ENCODE measurements at regions not wholly inside any gene's neighbourhood (a gene's known extent, or its start where the extent isn't known, plus 50 kb on each side); places are given as distances from the start of the nearest gene placed in this dataset.
A peak's percentile ranks its signal among the peaks of the same experiment; 100 is the strongest.

DNA sequence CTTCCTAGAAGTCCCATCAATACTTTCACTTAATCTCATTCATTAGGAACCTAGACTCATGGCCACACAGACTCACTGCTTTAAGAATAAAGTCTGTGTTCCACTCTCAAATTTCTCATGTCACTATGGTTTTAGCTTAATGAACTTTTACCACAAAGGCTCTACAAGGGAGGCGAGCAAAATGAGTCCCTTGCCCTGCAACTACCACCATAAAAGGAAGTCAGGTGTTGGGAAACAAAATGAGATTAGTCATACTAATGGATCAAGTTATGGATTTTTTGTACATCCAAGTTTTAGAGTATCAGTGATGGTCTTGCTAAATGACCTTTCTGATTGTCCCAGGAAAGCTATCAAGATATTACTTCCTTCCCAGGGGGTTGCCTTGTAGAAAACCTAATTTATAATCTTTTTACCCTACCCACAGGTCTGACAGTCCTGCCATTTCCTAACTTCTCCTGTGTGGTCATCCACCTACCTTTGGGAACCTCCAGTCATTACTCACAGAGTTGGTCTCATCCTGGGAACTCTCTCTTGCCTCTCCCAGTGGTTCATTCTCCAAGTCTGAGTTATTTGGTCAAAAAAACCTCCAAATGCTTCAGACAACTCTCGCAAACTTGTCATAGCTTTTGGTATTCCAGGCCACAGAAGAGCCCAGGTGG is 51.8 kb upstream of the SLC16A1 start:
- DNase-seq (ENCODE audit: low spot score): no peak

DNA sequence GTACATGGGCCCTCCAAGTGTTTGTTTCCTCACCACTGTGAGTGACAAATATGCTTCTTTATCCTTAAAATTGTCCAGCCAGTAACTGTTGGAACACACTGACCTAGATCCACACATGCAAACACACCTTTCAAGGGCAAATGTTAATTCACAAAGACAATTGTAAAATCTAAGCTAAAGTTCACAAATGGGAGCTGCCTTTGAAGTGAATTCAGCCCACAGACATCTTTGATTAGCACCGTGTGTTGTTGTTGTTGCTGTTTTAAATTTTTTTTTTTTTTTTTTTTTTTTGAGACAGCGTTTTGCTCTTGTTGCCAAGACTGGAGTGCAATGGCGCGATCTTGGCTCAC is 52.3 kb upstream of the SLC16A1 start:
- DNase-seq (ENCODE audit: low spot score): no peak

DNA sequence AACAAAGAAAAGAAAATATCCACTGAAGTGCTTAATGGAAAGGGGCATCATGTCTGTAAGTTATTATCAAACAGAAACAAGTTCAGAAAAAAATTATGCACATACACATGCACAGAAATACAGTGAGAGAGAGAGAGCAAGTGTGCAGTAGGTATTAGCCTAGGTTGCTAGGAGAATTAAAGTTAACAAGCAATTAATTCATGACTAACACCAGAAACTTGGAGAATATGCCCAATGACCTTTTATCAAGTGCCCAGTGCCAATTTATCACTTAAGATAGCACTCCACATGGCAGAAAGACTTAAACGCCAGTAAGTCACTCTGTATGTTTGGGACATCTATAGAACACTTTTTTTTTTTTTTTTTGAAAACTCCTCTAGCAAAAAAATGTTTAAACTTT is 56.2 kb upstream of the SLC16A1 start:
- DNase-seq (ENCODE audit: low spot score): peak; percentile 13

DNA sequence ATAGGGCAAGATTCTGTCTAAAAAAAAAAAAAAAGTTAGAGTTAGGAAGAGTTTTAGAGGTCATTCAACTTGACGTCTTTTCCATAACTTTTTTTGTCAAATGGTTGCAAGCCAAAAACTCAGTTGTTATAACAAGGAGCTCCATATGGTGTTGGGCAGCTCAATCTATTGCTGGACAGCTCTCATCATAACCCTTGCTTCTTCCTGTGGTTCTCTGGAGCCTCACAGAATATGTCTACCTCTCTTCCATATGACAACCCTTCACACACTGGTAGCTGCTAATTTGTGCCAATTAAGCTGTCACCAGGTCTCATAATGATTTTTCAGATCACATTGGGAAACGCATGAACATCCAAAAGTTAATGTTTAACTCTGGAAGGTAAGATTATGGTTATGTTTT is 57.8 kb upstream of the SLC16A1 start:
- no peak for DNase-seq (ENCODE audit: low spot score)

DNA sequence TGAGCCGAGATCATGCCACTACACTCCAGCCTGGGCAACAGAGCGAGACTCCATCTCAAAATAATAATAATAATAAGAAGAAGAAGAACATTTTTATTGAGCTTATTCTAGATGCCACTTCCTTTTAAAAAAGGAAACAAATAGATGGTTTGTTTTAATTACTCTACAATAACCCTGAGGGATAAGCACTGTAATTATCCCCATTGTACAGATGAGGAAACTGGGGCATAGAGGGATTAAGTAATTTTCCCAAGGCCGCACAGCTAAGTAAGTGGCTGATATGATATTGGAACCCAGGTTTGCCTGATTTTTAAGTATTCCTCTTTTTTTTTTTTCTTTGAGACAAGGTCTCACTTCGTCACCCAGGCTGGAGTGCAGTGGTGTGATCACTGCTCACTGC is 58.5 kb upstream of the LRIG2 start:
- no peak for DNase-seq (ENCODE audit: low spot score)

DNA sequence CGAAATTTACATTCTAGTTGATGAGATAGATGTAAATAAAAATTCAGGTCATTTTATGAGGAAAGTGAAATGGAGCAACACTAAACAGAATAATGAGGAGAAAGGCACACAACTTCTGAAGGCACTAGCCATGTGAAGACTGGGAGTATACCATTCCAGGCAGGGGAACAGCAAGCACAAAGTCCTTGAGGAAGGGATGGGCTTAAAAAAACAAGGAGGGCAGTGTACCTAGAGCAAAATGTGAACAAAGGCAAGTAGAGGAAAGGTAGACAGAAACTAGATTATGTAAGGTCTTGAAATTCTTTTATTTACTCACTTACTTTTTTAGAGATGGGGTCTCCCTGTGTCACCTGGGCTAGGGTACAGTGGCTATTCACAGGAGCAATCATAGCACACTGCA is 54.1 kb upstream of the LRIG2 start:
- no peak for DNase-seq (ENCODE audit: low spot score)

DNA sequence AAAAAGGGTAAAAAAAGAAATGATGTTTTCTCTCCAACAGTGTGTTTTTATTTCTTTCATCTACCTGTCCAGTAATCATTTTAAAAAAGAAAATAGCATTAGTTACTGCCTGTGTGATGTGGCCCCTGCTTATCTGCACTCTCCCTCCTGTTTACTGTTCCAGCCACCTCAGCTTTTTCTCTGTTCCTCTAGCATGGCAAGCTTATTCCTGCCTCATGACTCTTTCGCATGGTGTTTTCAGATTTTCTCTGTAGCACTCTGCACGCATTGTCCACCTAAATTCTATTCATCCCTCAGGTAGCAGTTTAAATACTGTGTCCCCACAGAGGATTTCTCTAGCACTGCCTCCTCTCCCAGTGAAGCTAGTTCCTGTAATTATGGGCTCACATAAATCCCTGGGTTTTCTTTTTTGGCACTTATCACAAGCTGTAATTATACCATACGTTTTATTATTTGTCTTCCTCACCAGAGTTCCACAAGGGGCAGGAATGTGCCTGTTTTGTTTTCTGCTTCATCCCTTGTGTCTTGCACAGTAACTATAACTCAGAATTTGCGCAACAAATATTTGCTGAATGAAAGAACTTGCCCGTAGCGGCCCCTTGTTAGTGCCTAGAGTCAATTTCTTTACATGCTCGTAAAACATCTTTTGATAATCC is 51.4 kb upstream of the LRIG2 start:
- no peak for DNase-seq (ENCODE audit: low spot score)
